IMR-90 (cell line): ENCODE measurements at regions not wholly inside any gene's neighbourhood (a gene's known extent, or its start where the extent isn't known, plus 50 kb on each side); places are given as distances from the start of the nearest gene placed in this dataset.

Source experiments
- ATAC-seq: fragments of 200-7000 bp; cut with Tn5 transposase; 2 replicates; pipeline ENCODE4 v1.9.1; 2020; ENCODE audit warnings: low read depth, mild to moderate bottlenecking, moderate library complexity
- BruUV-seq: library from RNA; stranded (reverse); fragments of 400-500 nt; replicated peaks from 2 replicates; lab custom pipeline; 2021; lab: Mats Ljungman, UMichigan
- CTCF ChIA-PET: fragments of 300-600 bp; formaldehyde crosslinking; extraction: SDS; loops from one replicate; lab custom pipeline; 2021; ENCODE audit warnings: antibody characterized with exemption; lab: Yijun Ruan, JAX
- POLR2A ChIA-PET: fragments of 300-600 bp; sonication (Branson Sonifier 250); formaldehyde crosslinking; loops from one replicate; lab custom pipeline; 2022; ENCODE audit warnings: antibody characterized with exemption; ENCODE audit not compliant: unreplicated experiment; lab: Charles Lee
- DNase-seq: peaks from one replicate; pipeline ENCODE4 v3.0.0; 2013
- H2AFZ ChIP-seq: replicated peaks from 2 replicates; pipeline ENCODE3; 2013; ENCODE audit warnings: low read length, mild to moderate bottlenecking; ENCODE audit not compliant: poor library complexity
- H2AK5ac ChIP-seq: 2 replicates; pipeline ENCODE4 v1.6.1; 2013; ENCODE audit warnings: low read depth, low read length, inconsistent platforms
- H2AK9ac ChIP-seq: replicated peaks from 2 replicates; pipeline ENCODE3; 2013; ENCODE audit warnings: mild to moderate bottlenecking, low read depth, low read length, moderate library complexity; ENCODE audit not compliant: poor library complexity
- H2BK120ac ChIP-seq: 2 replicates; pipeline ENCODE4 v1.6.1; 2013; ENCODE audit warnings: low read depth, low read length, inconsistent platforms
- H2BK15ac ChIP-seq: 3 replicates; pipeline ENCODE4 v1.6.1; 2013; ENCODE audit warnings: low read depth, low read length, inconsistent platforms
- H2BK20ac ChIP-seq: 2 replicates; pipeline ENCODE4 v1.6.1; 2013; ENCODE audit warnings: low read depth, mild to moderate bottlenecking, inconsistent platforms, low read length, moderate library complexity
- H2BK5ac ChIP-seq: 2 replicates; pipeline ENCODE4 v1.6.1; 2013; ENCODE audit warnings: mild to moderate bottlenecking, low read depth, low read length, inconsistent platforms; ENCODE audit not compliant: poor library complexity, severe bottlenecking
- H3K14ac ChIP-seq: replicated peaks from 2 replicates; pipeline ENCODE4 v1.6.1; 2013; ENCODE audit warnings: low read depth, low read length, inconsistent platforms
- H3K18ac ChIP-seq: 2 replicates; pipeline ENCODE4 v1.6.1; 2013; ENCODE audit warnings: low read depth, low read length, control low read depth
- H3K23ac ChIP-seq: 2 replicates; pipeline ENCODE4 v1.6.1; 2013; ENCODE audit warnings: low read depth, low read length, inconsistent platforms
- H3K27ac ChIP-seq: 2 replicates; pipeline ENCODE4 v1.5.1; 2013; ENCODE audit warnings: mild to moderate bottlenecking, control low read depth, low read length; ENCODE audit not compliant: insufficient read depth
- H3K27me3 ChIP-seq: 2 replicates; pipeline ENCODE4 v1.6.1; 2013; ENCODE audit warnings: low read length; ENCODE audit not compliant: control insufficient read depth, insufficient read depth
- H3K36me3 ChIP-seq: 2 replicates; pipeline ENCODE4 v1.6.1; 2013; ENCODE audit warnings: low read length, mixed read lengths; ENCODE audit not compliant: control insufficient read depth, insufficient read depth
- H3K4ac ChIP-seq: 2 replicates; pipeline ENCODE4 v1.6.1; 2013; ENCODE audit warnings: low read depth, low read length, inconsistent platforms
- H3K4me1 ChIP-seq: 2 replicates; pipeline ENCODE4 v1.6.1; 2013; ENCODE audit warnings: low read length, mixed read lengths; ENCODE audit not compliant: control insufficient read depth, insufficient read depth
- H3K4me2 ChIP-seq: 2 replicates; pipeline ENCODE4 v1.6.1; 2013; ENCODE audit warnings: low read depth, mild to moderate bottlenecking, control low read depth, low read length, moderate library complexity
- H3K4me3 ChIP-seq: 2 replicates; pipeline ENCODE4 v1.5.1; 2013; ENCODE audit warnings: low read depth, mild to moderate bottlenecking, control low read depth, low read length, moderate library complexity; ENCODE audit not compliant: insufficient read depth
- H3K56ac ChIP-seq: 2 replicates; pipeline ENCODE4 v1.6.1; 2013; ENCODE audit warnings: low read length, inconsistent platforms; ENCODE audit not compliant: insufficient read depth; ENCODE audit errors: extremely low read depth
- H3K79me1 ChIP-seq, 2 experiments: 2 replicates each; pipeline ENCODE4 v1.6.1; 2013; ENCODE audit warnings: low read length in 2 of 2, inconsistent platforms in 1 of 2, low read depth in 1 of 2
- H3K9ac ChIP-seq: 2 replicates; pipeline ENCODE4 v1.6.1; 2013; ENCODE audit warnings: low read depth, low read length, control low read depth
- H3K9me1 ChIP-seq: 2 replicates; pipeline ENCODE4 v1.6.1; 2013; ENCODE audit warnings: low read length, inconsistent platforms; ENCODE audit not compliant: insufficient read depth
- H3K9me3 ChIP-seq: 2 replicates; pipeline ENCODE4 v1.6.1; 2013; ENCODE audit warnings: low read length; ENCODE audit not compliant: control insufficient read depth, insufficient read depth
- H4K20me1 ChIP-seq: 2 replicates; pipeline ENCODE4 v1.6.1; 2013; ENCODE audit warnings: low read length, inconsistent platforms; ENCODE audit not compliant: insufficient read depth
- H4K5ac ChIP-seq: 2 replicates; pipeline ENCODE4 v1.6.1; 2013; ENCODE audit warnings: mild to moderate bottlenecking, low read depth, low read length, control low read depth
- H4K8ac ChIP-seq, 2 experiments: 2 replicates each; pipeline ENCODE4 v1.6.1; 2013; ENCODE audit warnings: low read depth in 2 of 2, low read length in 2 of 2, control low read depth in 1 of 2, inconsistent platforms in 1 of 2
- H4K91ac ChIP-seq: 2 replicates; pipeline ENCODE4 v1.6.1; 2013; ENCODE audit warnings: low read depth, low read length, inconsistent platforms; ENCODE audit not compliant: insufficient read depth
- BHLHE40 ChIP-seq: fragments of 150-350 bp; IDR thresholded peaks from 2 replicates; pipeline ENCODE4 v1.6.1; 2016; ENCODE audit warnings: mild to moderate bottlenecking, low read depth, low read length
- CEBPB ChIP-seq: IDR thresholded peaks from 2 replicates; pipeline ENCODE4 v1.6.1; 2012; ENCODE audit warnings: low read depth, low read length, improper control_type of control experiment
- CHD1 ChIP-seq: IDR thresholded peaks from 2 replicates; pipeline ENCODE4 v1.6.1; 2012; ENCODE audit warnings: low read depth, low read length, improper control_type of control experiment
- FOS ChIP-seq: fragments of 150-350 bp; IDR thresholded peaks from 2 replicates; pipeline ENCODE4 v1.6.1; 2016; ENCODE audit warnings: low read depth, low read length
- MXI1 ChIP-seq: IDR thresholded peaks from 2 replicates; pipeline ENCODE4 v1.6.1; 2012; ENCODE audit warnings: low read depth, mild to moderate bottlenecking, low read length, moderate library complexity, borderline replicate concordance
- NFE2L2 ChIP-seq: fragments of 150-350 bp; IDR thresholded peaks from 2 replicates; pipeline ENCODE4 v1.6.1; 2016; ENCODE audit warnings: low read depth, mild to moderate bottlenecking, low read length
- RCOR1 ChIP-seq: IDR thresholded peaks from 2 replicates; pipeline ENCODE4 v1.6.1; 2012; ENCODE audit warnings: mild to moderate bottlenecking, low read length, improper control_type of control experiment; ENCODE audit not compliant: insufficient replicate concordance
- SMC3 ChIP-seq: fragments of 150-350 bp; IDR thresholded peaks from 2 replicates; pipeline ENCODE4 v1.6.1; 2016; ENCODE audit warnings: low read depth, mild to moderate bottlenecking, antibody characterized with exemption, low read length, moderate library complexity
- WGBS, 2 experiments: methylation state at CpG; one replicate each; pipeline versions ENCODE4 v1.1.5 to v1.1.7; 2013; ENCODE audit warnings: missing lambda C conversion rate in 2 of 2; ENCODE audit not compliant: insufficient read length in 1 of 2; ENCODE audit errors: extremely low coverage in 2 of 2; 5-methylcytosine and 5-hydroxymethylcytosine counted together
- dilution Hi-C: fragments of 300-500 bp; cut with HindIII; formaldehyde crosslinking; loops from one replicate; pipeline ENCODE4 v1.14.3; 2018; ENCODE audit warnings: low sequenced_read_pairs; ENCODE audit not compliant: unreplicated experiment
- in situ Hi-C: fragments of 300-500 bp; cut with MboI; formaldehyde crosslinking; loops from 3 replicates; pipeline ENCODE4 v1.14.3; 2019; ENCODE audit warnings: low sequenced_read_pairs, inconsistent platforms, mixed read lengths
- intact Hi-C: fragments of 100-400 bp; cut with micrococcal nuclease; formaldehyde crosslinking; loops from 2 replicates; pipeline ENCODE4 v1.10.0; 2022
- TF ChIP-seq, protein P1 (sequence below): fragments of 150-350 bp; IDR thresholded peaks from 2 replicates; pipeline ENCODE4 v1.6.1; 2017; ENCODE audit warnings: mild to moderate bottlenecking, antibody characterized with exemption, low read length, low read depth
- TF ChIP-seq, protein P2 (sequence below): conservative IDR thresholded peaks from 2 replicates; pipeline ENCODE4 v1.5.1; 2012; ENCODE audit warnings: mild to moderate bottlenecking, low read depth, low read length, improper control_type of control experiment

DNA sequence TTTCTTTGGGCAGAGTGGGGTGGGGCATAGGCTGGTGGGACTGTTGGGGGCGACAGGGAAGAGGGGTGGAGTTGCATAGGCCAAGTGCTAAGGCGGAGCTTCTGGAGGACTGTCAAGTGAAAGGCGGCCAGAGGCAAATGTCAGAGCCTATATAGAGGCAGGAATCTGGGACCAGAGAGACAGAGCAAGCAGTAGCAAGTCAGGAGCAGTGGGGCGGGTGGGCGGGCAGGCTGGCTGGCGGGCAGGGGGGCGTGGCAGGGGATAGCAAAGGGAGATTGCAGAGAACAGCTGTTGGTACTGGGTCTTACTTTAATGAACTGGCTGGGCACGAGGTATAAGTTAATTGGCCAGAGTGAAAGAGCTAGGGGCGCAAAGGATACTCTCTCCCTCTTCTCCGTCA lies 89.8 kb downstream of the RTL9 start:
- no peak overlapping the region for H2BK120ac ChIP-seq
- in situ Hi-C loops = no loop called here
- no peaks in the 10 kb centered on the region for H3K9me1 ChIP-seq
- no peak overlapping the region for H2AK5ac ChIP-seq
- no peak overlapping the region for H4K8ac ChIP-seq
- H2BK15ac ChIP-seq = no peak overlapping the region
- H3K23ac ChIP-seq = no peak overlapping the region
- H3K27me3 ChIP-seq = peaks cover 34% of the 10 kb centered on the region
- DNase-seq = no peak
- no CpG with 5 or more reads among the region's 10 CpGs for WGBS, 2 experiments
- H3K56ac ChIP-seq = no peak overlapping the region
- no peak overlapping the region for H3K18ac ChIP-seq
- no TSS peak for BruUV-seq
- no peak for ATAC-seq
- no peak overlapping the region for H2BK20ac ChIP-seq
- no peaks in the 10 kb centered on the region for H3K9me3 ChIP-seq
- H2AK9ac ChIP-seq = no peak overlapping the region
- ChIA-PET POLR2A (no interaction called here), CTCF (interaction anchor here (1.2 kb wide), 1 partner anchor 405 kb away, joined by 4 read pairs; no protein-coding TSS in a partner anchor)
- dilution Hi-C loops = no loop called here
- no peaks in the 10 kb centered on the region for H4K20me1 ChIP-seq
- H3K4me1 ChIP-seq = no peaks in the 10 kb centered on the region
- no peak overlapping the region for H3K9ac ChIP-seq
- H2AFZ ChIP-seq = no peak overlapping the region
- H3K27ac ChIP-seq = no peak overlapping the region
- H3K36me3 ChIP-seq = no peaks in the 10 kb centered on the region
- no peak overlapping the region for H3K4me2 ChIP-seq
- no peak overlapping the region for H3K4ac ChIP-seq
- TF ChIP-seq FOS (no peak), MXI1 (no peak), BHLHE40 (no peak), SMC3 (no peak), RCOR1 (no peak), CHD1 (no peak), NFE2L2 (no peak), CEBPB (no peak)
- TF ChIP-seq, protein P1, sequence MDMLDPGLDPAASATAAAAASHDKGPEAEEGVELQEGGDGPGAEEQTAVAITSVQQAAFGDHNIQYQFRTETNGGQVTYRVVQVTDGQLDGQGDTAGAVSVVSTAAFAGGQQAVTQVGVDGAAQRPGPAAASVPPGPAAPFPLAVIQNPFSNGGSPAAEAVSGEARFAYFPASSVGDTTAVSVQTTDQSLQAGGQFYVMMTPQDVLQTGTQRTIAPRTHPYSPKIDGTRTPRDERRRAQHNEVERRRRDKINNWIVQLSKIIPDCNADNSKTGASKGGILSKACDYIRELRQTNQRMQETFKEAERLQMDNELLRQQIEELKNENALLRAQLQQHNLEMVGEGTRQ = no peak
- TF ChIP-seq, protein P2, sequence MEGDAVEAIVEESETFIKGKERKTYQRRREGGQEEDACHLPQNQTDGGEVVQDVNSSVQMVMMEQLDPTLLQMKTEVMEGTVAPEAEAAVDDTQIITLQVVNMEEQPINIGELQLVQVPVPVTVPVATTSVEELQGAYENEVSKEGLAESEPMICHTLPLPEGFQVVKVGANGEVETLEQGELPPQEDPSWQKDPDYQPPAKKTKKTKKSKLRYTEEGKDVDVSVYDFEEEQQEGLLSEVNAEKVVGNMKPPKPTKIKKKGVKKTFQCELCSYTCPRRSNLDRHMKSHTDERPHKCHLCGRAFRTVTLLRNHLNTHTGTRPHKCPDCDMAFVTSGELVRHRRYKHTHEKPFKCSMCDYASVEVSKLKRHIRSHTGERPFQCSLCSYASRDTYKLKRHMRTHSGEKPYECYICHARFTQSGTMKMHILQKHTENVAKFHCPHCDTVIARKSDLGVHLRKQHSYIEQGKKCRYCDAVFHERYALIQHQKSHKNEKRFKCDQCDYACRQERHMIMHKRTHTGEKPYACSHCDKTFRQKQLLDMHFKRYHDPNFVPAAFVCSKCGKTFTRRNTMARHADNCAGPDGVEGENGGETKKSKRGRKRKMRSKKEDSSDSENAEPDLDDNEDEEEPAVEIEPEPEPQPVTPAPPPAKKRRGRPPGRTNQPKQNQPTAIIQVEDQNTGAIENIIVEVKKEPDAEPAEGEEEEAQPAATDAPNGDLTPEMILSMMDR = no peak
- intact Hi-C loops = no loop called here
- no peak overlapping the region for H3K4me3 ChIP-seq
- H3K79me1 ChIP-seq = no peaks in the 10 kb centered on the region
- H2BK5ac ChIP-seq = no peak overlapping the region
- no peak overlapping the region for H3K14ac ChIP-seq
- H4K5ac ChIP-seq = no peak overlapping the region
- H4K91ac ChIP-seq = no peak overlapping the region
